Transverse colon (tissue), 4 donors: ENCODE measurements at regions not wholly inside any gene's neighbourhood (a gene's known extent, or its start where the extent isn't known, plus 50 kb on each side); places are given as distances from the start of the nearest gene placed in this dataset.
"Not testable (repeated sequence)": the region's sequence is repeated elsewhere in the genome, so short reads cannot be mapped to it uniquely, and the experiment has no call there.

ENCODE experiments used
- CTCF ChIP-seq, 5 experiments: fragments of 200-600 bp in 3 of 5; fragments of 450-650 bp in 2 of 5; sonication (generic) in 3 of 5; IDR thresholded peaks; 1 replicate in 2 of 5; 2 replicates in 3 of 5; pipeline ENCODE4 v1.5.1; 2016 to 2017; ENCODE audit warnings: antibody characterized with exemption in 5 of 5, inconsistent platforms in 3 of 5, mild to moderate bottlenecking in 2 of 5, moderate library complexity in 1 of 5
- EP300 ChIP-seq: sonication (generic); formaldehyde crosslinking; IDR thresholded peaks from one replicate; pipeline ENCODE4 v1.6.1; 2017; ENCODE audit warnings: antibody characterized with exemption, low read depth
- POLR2A ChIP-seq: fragments of 450-650 bp; IDR thresholded peaks from one replicate; pipeline ENCODE4 v1.6.1; 2016; ENCODE audit warnings: antibody characterized with exemption, mild to moderate bottlenecking, moderate library complexity
- POLR2AphosphoS5 ChIP-seq, 3 donors: sonication (generic); formaldehyde crosslinking; IDR thresholded peaks; one replicate each; pipeline ENCODE4 v1.6.1; 2016; ENCODE audit warnings: antibody characterized with exemption in 3 of 3

- TF ChIP-seq EP300; CTCF (IDR thresholded peaks at IDR 0.05); POLR2AphosphoS5 (IDR thresholded peaks at IDR 0.05); POLR2A: not testable (repeated sequence)
These were observed 366.8 kb upstream of the KIF2B start for GRCh38 chr17:53455943-53456342.
